Heart left ventricle (tissue), 16 donors: ENCODE measurements at regions not wholly inside any gene's neighbourhood (a gene's known extent, or its start where the extent isn't known, plus 50 kb on each side); places are given as distances from the start of the nearest gene placed in this dataset.
A peak's percentile ranks its signal among the peaks of the same experiment; 100 is the strongest.

Source experiments
- ATAC-seq, 4 donors: fragments of 200-7000 bp; cut with Tn5 transposase; one replicate each; pipeline ENCODE4 v1.9.1; 2020 to 2022; ENCODE audit warnings: moderate library complexity in 4 of 4, mild to moderate bottlenecking in 3 of 4, moderate number of reproducible peaks in 1 of 4
- DNase-seq, 5 donors: peaks; one replicate each; pipeline ENCODE4 v3.0.0-alpha.2; 2020
- H3K27ac ChIP-seq, 12 donors: fragments of 200-600 bp; sonication (generic) in 4 of 12; one replicate each; pipeline versions ENCODE4 v1.5.0 to v1.8.0; 2016 to 2022; ENCODE audit warnings: mild to moderate bottlenecking in 2 of 12
- H3K27me3 ChIP-seq, 9 donors: fragments of 200-600 bp; sonication (generic) in 2 of 9; one replicate each; pipeline versions ENCODE4 v1.5.1 to v1.8.0; 2016 to 2022; ENCODE audit warnings: mild to moderate bottlenecking in 3 of 9
- H3K36me3 ChIP-seq, 9 donors: fragments of 200-600 bp; sonication (generic) in 2 of 9; one replicate each; pipeline versions ENCODE4 v1.5.0 to v1.8.0; 2018 to 2022; ENCODE audit warnings: mild to moderate bottlenecking in 2 of 9
- H3K4me1 ChIP-seq, 12 donors: fragments of 200-600 bp; sonication (generic) in 4 of 12; one replicate each; pipeline versions ENCODE4 v1.5.0 to v1.8.0; 2016 to 2022; ENCODE audit warnings: mild to moderate bottlenecking in 3 of 12
- H3K4me3 ChIP-seq, 12 donors: fragments of 200-600 bp; sonication (generic) in 4 of 12; one replicate each; pipeline versions ENCODE4 v1.5.0 to v1.8.0; 2017 to 2022; ENCODE audit warnings: mild to moderate bottlenecking in 9 of 12, moderate library complexity in 4 of 12
- H3K9me3 ChIP-seq, 12 donors: fragments of 200-600 bp; sonication (generic) in 4 of 12; one replicate each; pipeline versions ENCODE4 v1.5.0 to v1.8.0; 2016 to 2022; ENCODE audit warnings: mild to moderate bottlenecking in 1 of 12
- CTCF ChIP-seq, 12 donors: fragments of 200-600 bp; sonication (generic) in 4 of 12; IDR thresholded peaks; one replicate each; pipeline versions ENCODE4 v1.5.0 to v1.8.0; 2018 to 2022; ENCODE audit warnings: antibody characterized with exemption in 12 of 12, mild to moderate bottlenecking in 5 of 12
- POLR2A ChIP-seq, 2 donors: fragments of 450-650 bp; IDR thresholded peaks; one replicate each; pipeline ENCODE4 v1.6.1; 2017; ENCODE audit warnings: antibody characterized with exemption in 2 of 2, mild to moderate bottlenecking in 2 of 2, moderate library complexity in 2 of 2
- WGBS, 4 donors: extraction: QIAGEN DNeasy Blood & Tissue Kit in 2 of 4; methylation state at CpG; one replicate each; pipeline versions ENCODE4 v1.1.5 to v1.1.7; 2013 to 2018; 5-methylcytosine and 5-hydroxymethylcytosine counted together
- intact Hi-C, 10 donors: fragments of 100-400 bp; cut with DNase I; formaldehyde crosslinking; loops; one replicate each; pipeline versions ENCODE4 v1.11.1 to v1.14.2; 2022
- donor health status: ischemic (EF 13 %, LVEDD 7.1; RV severe dilation, severe dysfunction).
- donor health status: healthy with polysubstance abuse.
- donor health status: DM: no; HTN: yes; CAD: no.
- donor health status: DM: no; HTN: no; CAD: no.
- donor health status: ischemic (EF 25% LVEDD 6.9; RV normal size, moderate dysfunction).
- donor health status: ischemic (EF 25% LVEDD 5.7; RV mildly dilated, moderate dysfunction).
- donor health status: healthy.
- donor health status: DM: yes; HTN: yes; CAD: no.
- donor health status: ischemic (EF 35%, LVEDD 5.7; RV mildly dilated, moderate dysfunction).
- donor health status: nonischemic (EF 11% LVEDD 7.7; RV severe dilation, severe dysfunction).
- donor health status: DM: yes; HTN: yes; CAD: no.
- donor health status: PGD.
- donor health status: ischemic (EF 29% LVEDD 5.4; RV normal size, mild dysfunction).
- donor health status: nonischemic (EF 23%, LVEDD 6.1; RV moderate dilation, normal function).

GRCh38 chr7:9870674-9871073 lies 1103.0 kb upstream of the PHF14 start:
- Histone ChIP-seq H3K9me3 (no peaks in the 10 kb centered on the region), H3K27ac (no peak overlapping the region), H3K4me1 (no peaks in the 10 kb centered on the region), H3K27me3 (no peaks in the 10 kb centered on the region), H3K4me3 (no peak overlapping the region), H3K36me3 (no peaks in the 10 kb centered on the region)
- intact Hi-C loops = loop anchor here in 1 of 10 donors (1.0 kb wide), 1 partner anchor 88 kb away; no protein-coding TSS in a partner anchor
- WGBS, 4 donors = 90 to 95% (median 93%) methylated on average over 4 of the region's 4 CpGs
- no peak for DNase-seq
- TF ChIP-seq POLR2A (IDR thresholded peaks at IDR 0.05) (no peak), CTCF (IDR thresholded peaks at IDR 0.05) (no peak)
- ATAC-seq = no peak

- Histone ChIP-seq H3K27me3 (no peaks in the 10 kb centered on the region), H3K27ac (no peak overlapping the region), H3K36me3 (no peaks in the 10 kb centered on the region), H3K9me3 (peaks cover 0 to 4% (median 0%) of the 10 kb centered on the region in 12 donors), H3K4me3 (no peak overlapping the region), H3K4me1 (no peaks in the 10 kb centered on the region)
- DNase-seq = no peak
- 89 to 93% (median 92%) methylated on average over 1 of the region's 1 CpG for WGBS, 4 donors
- intact Hi-C loops = no loop called here
- no peak for ATAC-seq
- TF ChIP-seq CTCF (IDR thresholded peaks at IDR 0.05) (no peak), POLR2A (IDR thresholded peaks at IDR 0.05) (no peak)
These were observed 1099.5 kb upstream of the PHF14 start for GRCh38 chr7:9874182-9874581.

GRCh38 chr7:9876053-9876452 lies 1097.6 kb upstream of the PHF14 start:
- intact Hi-C loops = no loop called here
- no peaks in the 10 kb centered on the region for H3K27me3 ChIP-seq
- peaks cover 0 to 4% (median 0%) of the 10 kb centered on the region in 12 donors for H3K9me3 ChIP-seq
- DNase-seq (no peak), ATAC-seq (no peak)
- H3K4me1 ChIP-seq = no peaks in the 10 kb centered on the region
- H3K27ac ChIP-seq = no peak overlapping the region
- H3K36me3 ChIP-seq = no peaks in the 10 kb centered on the region
- H3K4me3 ChIP-seq = no peak overlapping the region
- no peak for TF ChIP-seq POLR2A (IDR thresholded peaks at IDR 0.05)
- TF ChIP-seq CTCF (IDR thresholded peaks at IDR 0.05) = no peak

GRCh38 chr7:9889554-9889953 lies 1084.1 kb upstream of the PHF14 start:
- ATAC-seq = peak in 2 of 4 donors; percentile 72 to 74
- H3K9me3 ChIP-seq = peaks cover 0 to 15% (median 0%) of the 10 kb centered on the region in 12 donors
- no peak overlapping the region for H3K4me3 ChIP-seq
- intact Hi-C loops = loop anchor here in 1 of 10 donors (10.0 kb wide), 1 partner anchor 235 kb away; no protein-coding TSS in a partner anchor
- no peaks in the 10 kb centered on the region for H3K36me3 ChIP-seq
- H3K4me1 ChIP-seq = no peaks in the 10 kb centered on the region
- WGBS, 4 donors = 62 to 87% (median 79%) methylated on average over 2 of the region's 2 CpGs
- H3K27me3 ChIP-seq = no peaks in the 10 kb centered on the region
- no peak for TF ChIP-seq CTCF (IDR thresholded peaks at IDR 0.05)
- TF ChIP-seq POLR2A (IDR thresholded peaks at IDR 0.05) = no peak
- no peak overlapping the region for H3K27ac ChIP-seq
- peak in 1 of 5 donors; percentile 25 for DNase-seq
